ENCODE measurements at regions not wholly inside any gene's neighbourhood (a gene's known extent, or its start where the extent isn't known, plus 50 kb on each side); places are given as distances from the start of the nearest gene placed in this dataset.

GRCh38 chr6:144678844-144679243 lies 393.7 kb downstream of the UTRN start:
- Histone ChIP-seq H3K79me1 (ENCODE audit: insufficient read depth, low read depth, low read length, poor library complexity, severe bottlenecking) (no peaks in the 10 kb centered on the region), H4K20me1 (ENCODE audit: control insufficient read depth, insufficient read depth, insufficient read length) (no peaks in the 10 kb centered on the region), H4K5ac (ENCODE audit: insufficient read length, low read depth, low read length) (no peak overlapping the region), H3K4me2 (ENCODE audit: insufficient read depth, insufficient read length, low read length) (no peak overlapping the region), H2AFZ (ENCODE audit: low read length) (no peak overlapping the region), H3K27ac (ENCODE audit: insufficient read length, low read depth, low read length) (no peak overlapping the region), H2BK15ac (ENCODE audit: low read depth, low read length) (no peak overlapping the region), H3K14ac (ENCODE audit: insufficient read depth, low read length) (no peak overlapping the region), H4K8ac (replicated peaks; ENCODE audit: insufficient read length, low read depth, low read length) (no peak overlapping the region), H2BK12ac (ENCODE audit: insufficient read length, low read depth, low read length) (no peak overlapping the region), H3K79me2 (ENCODE audit: insufficient read depth, low read length) (0 out of 2 replicates have a peak, but pooled peaks cover under 1% of the 10 kb centered on the region), H3K56ac (ENCODE audit: insufficient read length, low read depth, low read length) (no peak overlapping the region), H3K9me3 (ENCODE audit: control insufficient read depth, low read depth, low read length) (no peaks in the 10 kb centered on the region), H3K27me3 (ENCODE audit: insufficient read depth, low read length) (no peaks in the 10 kb centered on the region), H2BK20ac (ENCODE audit: low read depth, low read length, poor library complexity, severe bottlenecking) (no peak overlapping the region), H3K9ac (ENCODE audit: extremely low read depth, insufficient read length, low read length) (no peak overlapping the region), H3K23me2 (ENCODE audit: insufficient read length, low read depth, low read length, poor library complexity, severe bottlenecking) (no peaks in the 10 kb centered on the region), H3K4ac (ENCODE audit: low read depth, low read length) (no peak overlapping the region), H3K23ac (ENCODE audit: insufficient read length, low read depth, low read length) (no peak overlapping the region), H3T11ph (ENCODE audit: low read length) (no peak overlapping the region), H3K18ac (ENCODE audit: insufficient read length, low read depth, low read length) (no peak overlapping the region), H3K4me1 (ENCODE audit: insufficient read depth, low read length) (peaks cover 2% of the 10 kb centered on the region; the same call in 1 of the 2 replicates), H2AK5ac (ENCODE audit: insufficient read length, low read length) (no peak overlapping the region), H2BK5ac (ENCODE audit: insufficient read length, low read length) (no peak overlapping the region), H4K91ac (ENCODE audit: insufficient read length, low read depth, low read length) (no peak overlapping the region), H2BK120ac (ENCODE audit: low read depth, low read length, poor library complexity, severe bottlenecking) (no peak overlapping the region)
- Mint-ChIP-seq H3K27me3 (ENCODE audit: low read depth) (no peaks in the 10 kb centered on the region), H3K4me3 (no peak overlapping the region), H3K9me3 (peaks cover 17 to 20% of the 10 kb centered on the region in 2 experiments), H3K36me3 (ENCODE audit: insufficient read depth in 1 of 3, low read depth in 3 of 3) (peaks cover 12 to 49% (median 36%) of the 10 kb centered on the region in 3 experiments), H3K27ac (no peak overlapping the region), H3K4me1 (peaks cover 9 to 12% of the 10 kb centered on the region in 2 experiments)
- no CpG with 5 or more reads among the region's 1 CpG for WGBS (ENCODE audit: extremely low coverage, insufficient read length, low lambda C conversion rate)
- no peak for DNase-seq
- TF ChIP-seq, protein P1, sequence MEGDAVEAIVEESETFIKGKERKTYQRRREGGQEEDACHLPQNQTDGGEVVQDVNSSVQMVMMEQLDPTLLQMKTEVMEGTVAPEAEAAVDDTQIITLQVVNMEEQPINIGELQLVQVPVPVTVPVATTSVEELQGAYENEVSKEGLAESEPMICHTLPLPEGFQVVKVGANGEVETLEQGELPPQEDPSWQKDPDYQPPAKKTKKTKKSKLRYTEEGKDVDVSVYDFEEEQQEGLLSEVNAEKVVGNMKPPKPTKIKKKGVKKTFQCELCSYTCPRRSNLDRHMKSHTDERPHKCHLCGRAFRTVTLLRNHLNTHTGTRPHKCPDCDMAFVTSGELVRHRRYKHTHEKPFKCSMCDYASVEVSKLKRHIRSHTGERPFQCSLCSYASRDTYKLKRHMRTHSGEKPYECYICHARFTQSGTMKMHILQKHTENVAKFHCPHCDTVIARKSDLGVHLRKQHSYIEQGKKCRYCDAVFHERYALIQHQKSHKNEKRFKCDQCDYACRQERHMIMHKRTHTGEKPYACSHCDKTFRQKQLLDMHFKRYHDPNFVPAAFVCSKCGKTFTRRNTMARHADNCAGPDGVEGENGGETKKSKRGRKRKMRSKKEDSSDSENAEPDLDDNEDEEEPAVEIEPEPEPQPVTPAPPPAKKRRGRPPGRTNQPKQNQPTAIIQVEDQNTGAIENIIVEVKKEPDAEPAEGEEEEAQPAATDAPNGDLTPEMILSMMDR (conservative IDR thresholded peaks at IDR 0.05), result no peak

All from H9 (cell line).